Activated naive CD8-positive, alpha-beta T cell treated with anti-CD3 and anti-CD28 coated beads for 36 hours (primary cell): ENCODE measurements at regions not wholly inside any gene's neighbourhood (a gene's known extent, or its start where the extent isn't known, plus 50 kb on each side); places are given as distances from the start of the nearest gene placed in this dataset.

Source experiments
- DNase-seq: peaks from one replicate; pipeline ENCODE4 v3.0.0; 2021
- H3K27ac Mint-ChIP-seq: one replicate; pipeline ENCODE4 v1.8.0; 2022; ENCODE audit warnings: mild to moderate bottlenecking, moderate library complexity, mixed read lengths
- H3K27me3 Mint-ChIP-seq: one replicate; pipeline ENCODE4 v1.8.0; 2022; ENCODE audit warnings: mild to moderate bottlenecking, mixed read lengths
- H3K36me3 Mint-ChIP-seq: one replicate; pipeline ENCODE4 v1.8.0; 2021; ENCODE audit warnings: mild to moderate bottlenecking, mixed read lengths
- H3K4me1 Mint-ChIP-seq: one replicate; pipeline ENCODE4 v1.8.0; 2021; ENCODE audit warnings: mixed read lengths
- H3K4me3 Mint-ChIP-seq: one replicate; pipeline ENCODE4 v1.8.0; 2022; ENCODE audit warnings: mild to moderate bottlenecking, moderate library complexity, mixed read lengths
- H3K9me3 Mint-ChIP-seq: one replicate; pipeline ENCODE4 v1.8.0; 2022; ENCODE audit warnings: mixed read lengths

DNA sequence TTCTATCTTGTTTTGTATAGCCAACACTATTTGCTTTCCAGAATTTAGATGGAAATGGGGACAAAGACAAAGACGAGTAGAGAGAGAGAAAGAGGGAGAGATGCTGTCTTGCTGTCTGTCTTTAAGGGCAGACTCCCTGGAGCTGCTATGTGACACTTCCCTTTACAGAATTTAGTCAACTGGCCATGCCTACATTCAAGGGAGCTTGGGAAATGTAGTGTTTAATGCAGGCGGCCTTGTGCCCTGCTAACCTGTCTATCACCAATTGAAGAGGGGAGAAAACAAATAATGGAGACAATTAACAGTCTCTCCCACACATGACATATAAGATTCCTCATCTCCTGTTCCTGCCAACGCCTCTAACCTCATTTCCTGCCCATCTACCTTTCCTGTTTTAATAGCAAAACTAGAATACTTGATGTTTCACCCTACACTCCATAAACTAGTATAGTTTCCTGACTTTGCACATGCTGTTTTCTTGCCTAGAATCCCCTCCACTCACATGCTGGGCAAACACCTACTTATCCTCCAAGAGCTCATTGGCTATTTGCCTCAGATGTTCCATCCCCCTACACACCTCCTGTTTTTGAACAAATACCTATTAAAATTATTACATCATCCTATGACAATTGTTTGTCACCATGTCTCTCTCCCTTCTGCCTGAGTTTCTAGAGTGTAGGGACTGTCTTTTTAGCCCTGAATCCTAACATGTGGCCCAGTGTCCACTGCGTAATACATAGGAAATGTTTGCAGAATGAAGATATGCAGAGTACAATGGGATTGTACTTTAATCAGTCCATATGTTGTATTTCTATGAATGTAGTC lies 117.2 kb downstream of the SLC25A24 start:
- Mint-ChIP-seq H3K36me3 (peaks cover 11% of the 10 kb centered on the region), H3K27ac (peak overlapping the region; percentile 85), H3K4me3 (peak overlapping the region; percentile 29), H3K4me1 (peaks cover 53% of the 10 kb centered on the region), H3K27me3 (no peaks in the 10 kb centered on the region), H3K9me3 (peaks cover 6% of the 10 kb centered on the region)
- DNase-seq = no peak

- Mint-ChIP-seq H3K4me3 (no peak overlapping the region), H3K36me3 (peaks cover 11% of the 10 kb centered on the region), H3K27ac (peak overlapping the region; percentile 85), H3K9me3 (peaks cover 6% of the 10 kb centered on the region), H3K4me1 (peaks cover 59% of the 10 kb centered on the region), H3K27me3 (no peaks in the 10 kb centered on the region)
- no peak for DNase-seq
Observed at GRCh38 chr1:108082001-108082400, 117.0 kb upstream of the VAV3 start.

- H3K27ac Mint-ChIP-seq = peak overlapping the region; percentile 85
- H3K4me3 Mint-ChIP-seq = no peak overlapping the region
- peak; percentile 52 for DNase-seq
- peaks cover 59% of the 10 kb centered on the region for H3K4me1 Mint-ChIP-seq
- peaks cover 11% of the 10 kb centered on the region for H3K36me3 Mint-ChIP-seq
- no peaks in the 10 kb centered on the region for H3K27me3 Mint-ChIP-seq
- H3K9me3 Mint-ChIP-seq = peaks cover 6% of the 10 kb centered on the region
Observed at GRCh38 chr1:108080448-108080847, 115.5 kb upstream of the VAV3 start.

- peaks cover 11% of the 10 kb centered on the region for H3K36me3 Mint-ChIP-seq
Observed at GRCh38 chr1:108079440-108080025, 114.6 kb upstream of the VAV3 start.

DNA sequence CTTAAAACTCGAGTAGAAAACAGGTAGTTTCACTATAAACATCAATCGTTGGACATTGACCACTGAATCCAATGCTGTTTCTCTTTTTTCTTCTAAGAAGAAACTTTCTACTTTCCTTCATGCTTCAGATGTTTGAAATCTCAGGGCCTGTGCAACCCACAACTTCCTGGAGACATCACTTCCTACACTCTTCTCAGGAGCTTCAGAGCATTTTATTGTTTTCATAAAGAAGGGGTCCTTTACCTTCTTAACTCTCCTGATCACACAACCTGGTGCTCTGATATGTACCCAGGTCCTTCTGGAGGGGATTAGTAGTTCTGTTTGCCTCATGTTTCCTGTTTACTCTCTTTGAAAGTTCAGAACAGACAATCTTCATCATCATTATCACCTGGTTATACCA lies 113.0 kb upstream of the VAV3 start:
- H3K9me3 Mint-ChIP-seq = peaks cover 6% of the 10 kb centered on the region
- H3K4me1 Mint-ChIP-seq = peaks cover 48% of the 10 kb centered on the region
- H3K27me3 Mint-ChIP-seq = no peaks in the 10 kb centered on the region
- H3K27ac Mint-ChIP-seq = peak overlapping the region; percentile 86
- peak overlapping the region; percentile 11 for H3K4me3 Mint-ChIP-seq
- no peak for DNase-seq
- peaks cover 11% of the 10 kb centered on the region for H3K36me3 Mint-ChIP-seq

More at GRCh38 chr1:108079440-108080025, 114.6 kb upstream of the VAV3 start:
- Mint-ChIP-seq H3K27ac (peak overlapping the region; percentile 85), H3K9me3 (peaks cover 6% of the 10 kb centered on the region), H3K27me3 (no peaks in the 10 kb centered on the region), H3K4me3 (peak overlapping the region; percentile 20), H3K4me1 (peaks cover 56% of the 10 kb centered on the region)
- peak; percentile 43 for DNase-seq

DNA sequence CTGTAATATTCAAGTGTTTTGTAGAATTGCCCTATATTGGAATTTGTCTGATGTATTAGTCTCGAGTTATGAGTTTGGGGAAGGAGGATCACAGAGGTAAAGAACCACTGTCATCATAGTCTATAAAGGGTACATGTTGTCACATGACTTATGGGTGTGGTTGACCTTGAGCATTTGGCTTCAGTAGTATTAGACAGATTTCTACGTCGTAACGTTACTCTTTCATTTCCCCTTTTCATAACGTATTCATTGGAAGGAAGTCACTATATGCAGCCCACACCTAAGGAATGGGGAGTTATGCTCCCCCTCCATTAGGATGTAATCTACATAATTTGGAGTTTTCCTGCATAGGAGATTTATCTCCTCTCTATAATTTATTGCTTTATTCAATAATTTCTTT lies 110.1 kb upstream of the VAV3 start:
- Mint-ChIP-seq H3K27me3 (no peaks in the 10 kb centered on the region), H3K4me1 (peaks cover 27% of the 10 kb centered on the region), H3K27ac (no peak overlapping the region), H3K9me3 (no peaks in the 10 kb centered on the region), H3K4me3 (no peak overlapping the region), H3K36me3 (peaks cover 4% of the 10 kb centered on the region)
- DNase-seq = no peak

DNA sequence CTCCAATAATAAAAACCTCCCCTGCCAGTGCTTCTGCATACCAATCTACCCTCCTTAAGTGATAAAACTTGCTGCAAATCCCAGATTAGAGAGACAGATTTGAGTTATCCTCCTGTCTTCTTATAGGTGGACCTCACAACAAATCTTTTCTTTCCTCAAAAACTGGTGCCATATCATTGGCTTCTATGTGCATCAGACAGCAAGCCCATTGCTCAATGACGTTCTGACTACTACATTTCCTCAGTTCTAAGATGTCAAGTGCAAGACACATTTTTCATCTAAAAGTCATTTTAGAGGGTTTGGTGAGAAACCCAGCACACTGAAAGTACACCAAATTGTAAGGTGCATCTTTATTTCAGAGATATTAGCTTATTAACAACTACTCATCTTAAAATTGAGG lies 107.8 kb upstream of the VAV3 start:
- H3K36me3 Mint-ChIP-seq = no peaks in the 10 kb centered on the region
- H3K27me3 Mint-ChIP-seq = no peaks in the 10 kb centered on the region
- peaks cover 14% of the 10 kb centered on the region for H3K4me1 Mint-ChIP-seq
- no peaks in the 10 kb centered on the region for H3K9me3 Mint-ChIP-seq
- DNase-seq = no peak
- no peak overlapping the region for H3K27ac Mint-ChIP-seq
- no peak overlapping the region for H3K4me3 Mint-ChIP-seq

- Mint-ChIP-seq H3K4me1 (peaks cover 13% of the 10 kb centered on the region), H3K27ac (no peak overlapping the region), H3K27me3 (no peaks in the 10 kb centered on the region), H3K36me3 (no peaks in the 10 kb centered on the region), H3K9me3 (no peaks in the 10 kb centered on the region), H3K4me3 (no peak overlapping the region)
- no peak for DNase-seq
Observed at GRCh38 chr1:108072212-108072611, 107.2 kb upstream of the VAV3 start.

- Mint-ChIP-seq H3K9me3 (no peaks in the 10 kb centered on the region), H3K4me1 (peaks cover 19% of the 10 kb centered on the region), H3K4me3 (no peak overlapping the region), H3K36me3 (no peaks in the 10 kb centered on the region), H3K27ac (no peak overlapping the region), H3K27me3 (no peaks in the 10 kb centered on the region)
- no peak for DNase-seq
Observed at GRCh38 chr1:108071601-108072000, 106.6 kb upstream of the VAV3 start.

- Mint-ChIP-seq H3K4me1 (peaks cover 23% of the 10 kb centered on the region), H3K4me3 (no peak overlapping the region), H3K27ac (no peak overlapping the region), H3K36me3 (no peaks in the 10 kb centered on the region), H3K27me3 (no peaks in the 10 kb centered on the region), H3K9me3 (no peaks in the 10 kb centered on the region)
- DNase-seq = no peak
Observed at GRCh38 chr1:108070662-108071061, 105.7 kb upstream of the VAV3 start.

- peaks cover 6% of the 10 kb centered on the region for H3K9me3 Mint-ChIP-seq
- H3K27ac Mint-ChIP-seq = no peak overlapping the region
- no peaks in the 10 kb centered on the region for H3K27me3 Mint-ChIP-seq
- DNase-seq = no peak
- H3K36me3 Mint-ChIP-seq = no peaks in the 10 kb centered on the region
- H3K4me1 Mint-ChIP-seq = peaks cover 32% of the 10 kb centered on the region
- H3K4me3 Mint-ChIP-seq = no peak overlapping the region
Observed at GRCh38 chr1:108067884-108068540, 103.0 kb upstream of the VAV3 start.

DNA sequence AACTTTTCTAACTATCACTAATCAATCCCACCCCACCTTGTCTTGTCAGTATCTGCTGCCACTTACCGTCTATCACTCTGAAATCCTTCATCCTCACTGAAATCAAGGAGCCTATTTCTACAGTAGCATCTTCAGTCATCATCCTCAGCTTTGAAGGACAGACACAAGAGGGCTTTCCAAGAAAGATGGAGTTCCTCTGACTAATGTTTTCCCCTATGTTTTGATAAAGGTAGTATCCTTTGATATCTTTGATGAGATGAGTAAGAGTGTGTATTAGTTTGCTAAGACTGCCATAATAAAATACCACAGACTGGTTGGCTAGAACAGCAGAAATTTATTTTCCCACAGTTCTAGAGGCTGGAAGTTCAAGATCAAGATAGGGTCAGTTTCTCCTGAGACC lies 101.8 kb upstream of the VAV3 start:
- H3K27ac Mint-ChIP-seq = peak overlapping the region; percentile 6

GRCh38 chr1:108064255-108064654 lies 99.3 kb upstream of the VAV3 start:
- Mint-ChIP-seq H3K4me3 (no peak overlapping the region), H3K27me3 (no peaks in the 10 kb centered on the region), H3K9me3 (peaks cover 16% of the 10 kb centered on the region), H3K27ac (no peak overlapping the region), H3K36me3 (peaks cover 2% of the 10 kb centered on the region), H3K4me1 (peaks cover 27% of the 10 kb centered on the region)
- no peak for DNase-seq

More for the DNA sequence above, 101.8 kb upstream of the VAV3 start:
- Mint-ChIP-seq H3K9me3 (peaks cover 11% of the 10 kb centered on the region), H3K4me1 (peaks cover 29% of the 10 kb centered on the region), H3K36me3 (no peaks in the 10 kb centered on the region), H3K27me3 (no peaks in the 10 kb centered on the region), H3K4me3 (no peak overlapping the region)
- DNase-seq = no peak

GRCh38 chr1:108063703-108064102 lies 98.7 kb upstream of the VAV3 start:
- H3K9me3 Mint-ChIP-seq = peaks cover 17% of the 10 kb centered on the region
- no peaks in the 10 kb centered on the region for H3K27me3 Mint-ChIP-seq
- H3K4me1 Mint-ChIP-seq = peaks cover 27% of the 10 kb centered on the region
- DNase-seq = no peak
- H3K4me3 Mint-ChIP-seq = no peak overlapping the region
- peaks cover 2% of the 10 kb centered on the region for H3K36me3 Mint-ChIP-seq
- H3K27ac Mint-ChIP-seq = no peak overlapping the region

DNA sequence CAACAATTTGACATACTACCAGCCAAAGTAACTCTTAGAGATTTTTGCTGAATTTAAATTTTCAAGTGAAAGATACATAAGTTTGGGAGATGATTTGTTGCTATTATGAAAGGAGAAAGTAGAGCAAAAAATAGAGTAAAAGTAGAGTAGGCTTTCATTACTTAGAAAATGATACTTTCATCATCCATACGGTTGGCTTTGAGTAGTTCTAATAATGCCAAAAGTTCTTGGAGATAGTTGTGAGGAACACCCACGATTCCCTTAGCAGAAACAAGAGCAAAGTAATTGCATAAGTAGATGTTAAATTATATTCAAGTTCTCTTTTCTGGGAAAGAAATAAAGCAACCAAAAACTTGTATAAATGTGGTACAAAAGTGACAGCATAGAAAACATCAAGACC lies 95.0 kb upstream of the VAV3 start:
- peaks cover 17% of the 10 kb centered on the region for H3K9me3 Mint-ChIP-seq
- DNase-seq = no peak
- no peak overlapping the region for H3K27ac Mint-ChIP-seq
- H3K36me3 Mint-ChIP-seq = peaks cover 2% of the 10 kb centered on the region
- peaks cover 11% of the 10 kb centered on the region for H3K4me1 Mint-ChIP-seq
- H3K27me3 Mint-ChIP-seq = no peaks in the 10 kb centered on the region
- no peak overlapping the region for H3K4me3 Mint-ChIP-seq
